SJCRH30 (cell line): ENCODE measurements at regions not wholly inside any gene's neighbourhood (a gene's known extent, or its start where the extent isn't known, plus 50 kb on each side); places are given as distances from the start of the nearest gene placed in this dataset.
"Not testable (repeated sequence)": the region's sequence is repeated elsewhere in the genome, so short reads cannot be mapped to it uniquely, and the experiment has no call there.

Experiments used
- DNase-seq, 2 experiments: peaks; one replicate each; pipeline ENCODE4 v3.0.0-alpha.2; 2015 to 2020
- H3K27ac ChIP-seq: fragments of 250-450 bp; sonication (Bioruptor Pico); 2 replicates; pipeline ENCODE4 v1.5.1; 2020; ENCODE audit warnings: mild to moderate bottlenecking, moderate library complexity
- H3K27me3 ChIP-seq: fragments of 250-450 bp; sonication (Bioruptor Pico); 2 replicates; pipeline ENCODE4 v1.5.1; 2020; ENCODE audit warnings: mild to moderate bottlenecking, moderate library complexity
- H3K36me3 ChIP-seq: fragments of 250-450 bp; sonication (Bioruptor Pico); 2 replicates; pipeline ENCODE4 v1.5.1; 2020; ENCODE audit warnings: mild to moderate bottlenecking, moderate library complexity
- H3K4me1 ChIP-seq: fragments of 250-450 bp; sonication (Bioruptor Pico); 2 replicates; pipeline ENCODE4 v1.5.1; 2020; ENCODE audit warnings: mild to moderate bottlenecking, moderate library complexity
- H3K4me3 ChIP-seq: fragments of 250-450 bp; sonication (Bioruptor Pico); 2 replicates; pipeline ENCODE4 v1.5.1; 2020; ENCODE audit warnings: mild to moderate bottlenecking, moderate library complexity
- H3K9me3 ChIP-seq: fragments of 250-450 bp; sonication (Bioruptor Pico); replicated peaks from 2 replicates; pipeline ENCODE4 v1.5.1; 2020; ENCODE audit warnings: mild to moderate bottlenecking, moderate library complexity

DNA sequence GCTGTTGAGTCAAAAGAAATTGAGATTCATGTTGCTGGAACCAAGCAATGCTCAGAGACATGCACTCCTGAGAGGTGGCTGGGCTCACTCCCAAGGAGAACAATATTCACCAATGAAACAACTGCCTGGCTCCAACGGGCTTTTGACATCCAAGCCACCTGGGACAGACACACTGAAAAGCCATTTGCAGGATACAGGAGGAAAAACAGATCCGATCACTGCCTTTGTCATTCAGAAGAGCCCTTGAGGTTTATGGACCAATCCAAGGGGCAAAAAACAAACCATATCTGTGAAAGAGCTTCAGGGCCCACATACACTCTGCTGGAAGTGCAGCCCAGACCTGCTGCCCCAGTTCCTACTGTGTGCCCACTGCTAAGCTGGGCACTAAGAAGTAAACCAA lies 277.5 kb downstream of the NUAK1 start:
- Histone ChIP-seq H3K4me3 (no peak overlapping the region), H3K36me3 (no peaks in the 10 kb centered on the region), H3K27ac (no peak overlapping the region), H3K9me3 (no peaks in the 10 kb centered on the region), H3K4me1 (no peaks in the 10 kb centered on the region), H3K27me3 (no peaks in the 10 kb centered on the region)
- DNase-seq, result no peak

DNA sequence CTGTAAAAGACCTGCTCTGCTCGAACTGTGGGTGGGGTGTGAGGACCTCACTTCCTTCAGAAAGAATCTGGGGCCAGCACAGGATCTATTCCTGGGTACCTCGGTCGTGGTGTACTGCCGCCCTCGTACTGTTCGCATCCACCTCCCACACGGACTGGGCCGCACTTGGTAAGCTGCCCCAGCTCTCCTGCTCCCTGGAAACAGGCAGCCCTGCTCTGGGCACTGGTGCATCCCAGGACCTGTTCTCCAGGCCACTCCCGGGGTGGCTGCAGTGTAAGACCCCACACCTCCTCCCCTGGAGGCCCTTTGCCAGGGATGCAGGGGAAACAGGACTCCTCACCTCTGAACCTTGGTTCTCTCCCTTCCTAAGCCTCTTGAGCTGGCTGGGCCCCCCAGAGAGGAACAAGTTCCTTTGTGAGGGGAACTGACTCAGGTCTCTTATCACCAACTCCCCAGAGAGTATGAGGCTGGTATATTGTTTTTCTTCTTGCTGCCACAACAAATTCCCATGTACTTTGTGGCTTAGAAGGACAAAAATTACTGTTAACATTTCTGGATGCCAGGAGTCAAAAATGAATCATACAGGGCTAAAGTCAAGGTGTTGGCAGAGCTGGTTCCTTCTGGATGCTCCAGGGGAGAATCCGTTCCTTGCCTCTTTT lies 276.5 kb downstream of the NUAK1 start:
- Histone ChIP-seq H3K36me3 (no peaks in the 10 kb centered on the region), H3K4me1 (no peaks in the 10 kb centered on the region), H3K9me3 (no peaks in the 10 kb centered on the region), H3K27me3 (no peaks in the 10 kb centered on the region), H3K4me3 (no peak overlapping the region), H3K27ac (no peak overlapping the region)
- DNase-seq, result no peak

DNA sequence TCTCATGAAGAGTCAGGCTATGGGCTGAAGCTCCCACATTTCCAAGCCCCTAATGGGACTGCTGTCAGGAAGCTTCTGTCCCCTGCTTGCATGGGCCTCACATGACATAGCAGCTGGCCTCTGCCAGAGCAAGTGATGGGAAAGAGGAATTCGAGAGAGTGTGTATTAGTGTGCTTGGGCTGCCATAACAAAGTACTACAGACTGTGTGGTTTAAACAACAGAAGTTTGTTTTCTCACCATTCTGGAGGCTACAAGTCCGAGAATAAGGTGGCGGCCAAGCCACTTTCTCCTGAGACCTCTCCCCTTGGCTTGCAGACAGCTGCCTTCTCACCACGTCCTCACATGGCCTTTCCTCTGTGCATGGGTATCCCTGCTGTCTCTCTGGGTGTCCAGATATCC lies 274.4 kb downstream of the NUAK1 start:
- Histone ChIP-seq H3K27ac (no peak overlapping the region), H3K9me3 (no peaks in the 10 kb centered on the region), H3K36me3 (no peaks in the 10 kb centered on the region), H3K4me3 (no peak overlapping the region), H3K27me3 (no peaks in the 10 kb centered on the region), H3K4me1 (no peaks in the 10 kb centered on the region)
- no peak for DNase-seq

DNA sequence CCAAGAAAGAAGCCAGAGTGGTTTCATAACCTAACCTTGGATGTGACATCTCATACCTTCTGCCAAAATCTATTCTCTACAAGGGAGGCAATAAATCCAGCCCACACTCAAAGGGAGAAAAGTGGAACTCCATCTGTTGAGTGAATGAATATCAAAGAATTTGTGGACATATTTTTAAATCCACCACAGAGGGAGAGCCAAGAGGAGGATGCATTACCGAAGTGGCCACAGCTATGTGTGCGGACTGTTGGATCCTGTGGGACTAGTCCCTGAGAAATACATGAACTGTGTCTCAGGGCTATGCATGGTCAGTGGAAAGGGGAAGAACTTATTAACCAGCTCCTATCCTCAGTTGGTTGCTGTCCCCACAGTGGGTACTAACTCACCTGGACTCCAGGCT lies 273.9 kb downstream of the NUAK1 start:
- no peak for DNase-seq

DNA sequence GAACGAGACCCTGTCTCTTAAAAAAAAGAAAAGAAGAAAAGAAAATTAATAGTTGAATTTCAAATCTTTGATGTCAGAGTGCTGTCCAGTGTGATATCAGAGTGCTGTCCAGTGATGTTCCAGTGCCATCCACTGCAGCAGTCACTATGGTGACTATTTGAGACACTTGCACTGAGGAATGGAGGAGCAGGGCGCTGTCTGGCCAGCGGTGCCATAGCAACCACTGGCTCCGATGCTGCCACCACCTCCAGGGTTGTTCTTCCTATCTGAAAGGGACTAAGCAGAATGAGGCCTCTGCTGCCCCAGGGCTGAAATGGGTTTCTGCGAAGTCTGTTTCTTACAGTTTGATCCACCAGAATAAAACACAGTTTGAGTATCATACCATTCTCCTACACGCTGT lies 272.9 kb downstream of the NUAK1 start:
- no peaks in the 10 kb centered on the region for H3K36me3 ChIP-seq
- no peak overlapping the region for H3K27ac ChIP-seq
- no peaks in the 10 kb centered on the region for H3K27me3 ChIP-seq
- no peak for DNase-seq
- no peak overlapping the region for H3K4me3 ChIP-seq
- H3K9me3 ChIP-seq, result no peaks in the 10 kb centered on the region
- H3K4me1 ChIP-seq, result no peaks in the 10 kb centered on the region

More for the DNA sequence above, 273.9 kb downstream of the NUAK1 start:
- no peak overlapping the region for H3K4me3 ChIP-seq
- no peaks in the 10 kb centered on the region for H3K4me1 ChIP-seq
- no peaks in the 10 kb centered on the region for H3K9me3 ChIP-seq
- no peak overlapping the region for H3K27ac ChIP-seq
- H3K36me3 ChIP-seq, result no peaks in the 10 kb centered on the region
- no peaks in the 10 kb centered on the region for H3K27me3 ChIP-seq

DNA sequence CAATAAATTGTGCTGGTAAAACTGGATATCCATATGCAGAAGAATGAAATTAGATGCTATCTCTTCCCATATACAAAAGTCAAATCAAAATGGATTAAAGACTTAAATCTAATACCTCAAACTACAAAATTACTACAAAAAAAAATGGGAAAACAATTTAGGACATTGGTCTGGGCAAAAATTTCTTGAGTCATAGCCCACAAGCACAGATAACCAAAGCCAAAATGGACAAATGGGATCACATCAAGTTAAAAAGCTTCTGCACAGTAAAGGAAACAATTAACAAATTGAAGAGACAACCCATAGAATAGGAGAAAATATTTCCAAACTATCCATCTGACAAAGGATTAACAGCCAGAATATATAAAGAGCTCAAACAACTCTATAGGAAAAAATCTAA lies 264.6 kb downstream of the NUAK1 start:
- H3K36me3 ChIP-seq, result no peaks in the 10 kb centered on the region
- no peaks in the 10 kb centered on the region for H3K27me3 ChIP-seq
- no peaks in the 10 kb centered on the region for H3K9me3 ChIP-seq
- no peaks in the 10 kb centered on the region for H3K4me1 ChIP-seq
- DNase-seq, result no peak
- H3K27ac ChIP-seq, result no peak overlapping the region
- no peak overlapping the region for H3K4me3 ChIP-seq

DNA sequence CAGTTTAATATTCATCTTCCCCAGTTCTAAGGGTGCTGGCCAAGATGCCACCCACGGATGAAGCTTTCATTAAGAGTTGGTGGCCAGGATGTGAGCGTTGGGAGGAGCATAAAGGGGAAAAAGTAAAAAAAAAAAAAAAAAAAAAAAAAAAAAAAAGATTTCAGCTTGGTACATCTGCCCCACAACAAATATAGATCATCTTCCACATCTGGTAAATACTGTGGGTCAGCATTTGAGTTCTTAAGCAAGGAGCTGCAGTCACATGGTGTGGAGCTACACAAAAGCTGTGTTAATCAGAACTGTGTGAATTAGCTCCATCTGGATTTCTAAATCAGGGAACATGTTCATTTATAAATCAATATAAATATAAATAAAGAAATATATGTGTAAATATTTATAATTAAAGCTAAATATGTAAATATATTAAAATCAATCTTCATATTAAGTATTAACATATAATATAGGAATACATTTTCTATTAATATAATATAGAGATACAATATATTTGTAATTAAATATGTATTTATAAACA lies 262.3 kb downstream of the NUAK1 start:
- Histone ChIP-seq H3K4me1 (no peaks in the 10 kb centered on the region), H3K36me3 (no peaks in the 10 kb centered on the region), H3K4me3 (no peak overlapping the region), H3K9me3 (no peaks in the 10 kb centered on the region), H3K27me3 (no peaks in the 10 kb centered on the region), H3K27ac (no peak overlapping the region)
- DNase-seq, result no peak

DNA sequence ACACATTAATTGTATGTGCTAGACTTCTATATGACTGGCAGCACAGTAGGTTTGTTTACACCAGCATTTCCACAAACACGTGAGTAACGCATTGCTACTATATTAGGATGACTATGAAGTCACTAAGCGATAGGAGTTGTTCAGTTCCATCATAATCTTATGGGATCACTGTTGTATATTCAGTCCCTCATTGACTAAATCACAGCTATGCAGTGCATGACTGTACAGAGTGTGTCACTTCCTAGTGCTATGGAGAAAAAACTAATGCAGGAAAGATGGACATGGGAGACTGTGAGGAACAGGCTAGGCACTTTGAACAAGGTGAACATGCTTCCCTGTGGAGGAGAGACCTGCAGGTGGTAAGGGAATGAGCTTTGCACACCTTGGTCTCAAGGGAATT lies 259.8 kb downstream of the NUAK1 start:
- no peak overlapping the region for H3K27ac ChIP-seq
- no peak for DNase-seq
- H3K27me3 ChIP-seq, result no peaks in the 10 kb centered on the region
- H3K9me3 ChIP-seq, result no peaks in the 10 kb centered on the region
- no peak overlapping the region for H3K4me3 ChIP-seq
- H3K4me1 ChIP-seq, result no peaks in the 10 kb centered on the region
- H3K36me3 ChIP-seq, result no peaks in the 10 kb centered on the region

DNA sequence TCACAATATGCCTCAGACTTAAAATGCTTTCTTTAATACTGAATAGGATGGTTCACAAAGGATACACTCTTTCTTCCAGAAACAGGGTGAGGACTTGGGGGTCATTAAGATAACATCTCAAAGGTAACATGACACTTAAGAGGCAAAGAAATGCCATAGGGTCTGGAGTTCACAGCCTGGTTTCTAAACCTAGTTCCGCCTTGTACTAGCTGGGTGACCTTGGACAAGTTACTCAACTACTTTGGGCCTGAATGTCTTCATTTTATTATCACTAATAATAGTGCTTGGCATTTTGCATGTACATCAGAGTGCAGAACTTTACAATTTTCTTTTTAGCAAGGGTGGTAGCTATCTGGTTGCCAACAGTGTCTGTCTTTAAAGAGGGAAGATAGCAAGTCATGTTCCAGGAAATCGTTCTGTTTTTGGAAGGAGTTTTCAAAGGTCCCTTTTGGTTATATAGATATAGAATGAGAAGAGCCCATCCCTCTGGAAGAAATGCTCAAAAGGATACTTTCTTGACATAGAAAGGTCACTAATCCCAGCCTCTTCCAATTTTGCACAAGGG lies 257.8 kb downstream of the NUAK1 start:
- Histone ChIP-seq H3K9me3 (no peaks in the 10 kb centered on the region), H3K4me1 (no peaks in the 10 kb centered on the region), H3K4me3 (no peak overlapping the region), H3K36me3 (no peaks in the 10 kb centered on the region), H3K27ac (no peak overlapping the region), H3K27me3 (no peaks in the 10 kb centered on the region)
- DNase-seq, result no peak

DNA sequence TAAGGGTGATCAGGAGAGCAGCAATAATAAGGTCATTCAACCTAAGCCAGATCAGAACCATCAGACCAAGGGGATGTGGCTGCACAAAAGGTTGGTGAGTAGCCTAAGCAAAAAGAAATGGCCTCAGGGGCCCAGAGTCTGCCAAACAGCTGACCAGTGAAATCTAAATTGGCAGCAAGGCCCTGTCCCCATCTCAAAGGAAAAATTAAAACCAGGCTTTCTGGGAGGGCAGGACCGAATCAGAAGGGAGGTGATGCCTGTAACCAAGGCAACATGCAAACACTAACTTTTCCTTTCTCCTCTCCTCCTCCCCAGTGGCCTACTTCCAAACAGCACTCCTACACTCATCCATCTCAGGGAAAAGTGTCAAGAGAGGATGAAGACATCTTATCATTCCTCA lies 256.4 kb downstream of the NUAK1 start:
- Histone ChIP-seq H3K9me3 (no peaks in the 10 kb centered on the region), H3K4me3 (no peak overlapping the region), H3K36me3 (no peaks in the 10 kb centered on the region), H3K27me3 (no peaks in the 10 kb centered on the region), H3K4me1 (no peaks in the 10 kb centered on the region), H3K27ac (no peak overlapping the region)
- no peak for DNase-seq

DNA sequence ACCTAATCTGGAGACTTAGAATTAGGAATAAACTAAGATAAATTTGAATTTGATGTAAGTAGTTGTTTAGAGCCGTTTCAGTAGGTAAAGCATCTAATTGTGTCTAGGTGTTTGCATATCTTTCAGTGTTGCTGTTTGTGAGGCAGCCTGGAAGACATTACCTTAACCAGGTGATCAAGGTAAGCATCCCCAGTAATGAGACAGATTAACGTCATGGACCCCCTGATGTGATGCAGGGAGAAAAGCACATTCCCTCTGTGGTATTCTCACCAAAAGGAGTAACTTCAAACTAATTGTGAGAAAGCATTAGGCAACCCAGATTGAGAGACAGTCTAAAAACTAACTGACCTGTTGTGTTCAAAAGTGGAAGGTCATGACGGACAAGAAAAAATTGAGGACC lies 251.6 kb downstream of the NUAK1 start:
- H3K27ac ChIP-seq, result no peak overlapping the region
- no peak overlapping the region for H3K4me3 ChIP-seq
- H3K9me3 ChIP-seq, result no peaks in the 10 kb centered on the region
- no peaks in the 10 kb centered on the region for H3K4me1 ChIP-seq
- no peaks in the 10 kb centered on the region for H3K27me3 ChIP-seq
- DNase-seq, result no peak
- H3K36me3 ChIP-seq, result no peaks in the 10 kb centered on the region

DNA sequence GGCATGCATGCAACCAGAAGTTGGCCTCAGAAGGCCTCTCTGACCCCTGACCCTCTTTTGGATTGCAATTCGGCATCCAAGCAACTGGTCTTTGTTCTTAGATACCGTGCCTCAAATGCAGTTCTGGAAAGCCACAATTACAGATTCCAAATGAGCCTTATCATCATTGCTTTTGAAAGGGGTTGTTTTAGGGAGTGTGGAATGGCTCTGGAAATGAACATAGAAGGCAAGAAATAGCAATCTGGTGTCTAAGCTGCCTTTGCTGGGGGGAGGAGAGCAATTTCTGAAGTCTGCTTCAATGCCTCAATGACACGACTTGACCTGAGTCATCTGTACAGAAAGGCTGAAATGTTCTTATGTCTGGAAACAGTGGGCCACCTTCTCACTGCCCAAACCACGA lies 250.1 kb downstream of the NUAK1 start:
- no peak overlapping the region for H3K4me3 ChIP-seq
- DNase-seq, result no peak
- H3K27me3 ChIP-seq, result no peaks in the 10 kb centered on the region
- H3K9me3 ChIP-seq, result no peaks in the 10 kb centered on the region
- no peak overlapping the region for H3K27ac ChIP-seq
- no peaks in the 10 kb centered on the region for H3K4me1 ChIP-seq
- H3K36me3 ChIP-seq, result no peaks in the 10 kb centered on the region

DNA sequence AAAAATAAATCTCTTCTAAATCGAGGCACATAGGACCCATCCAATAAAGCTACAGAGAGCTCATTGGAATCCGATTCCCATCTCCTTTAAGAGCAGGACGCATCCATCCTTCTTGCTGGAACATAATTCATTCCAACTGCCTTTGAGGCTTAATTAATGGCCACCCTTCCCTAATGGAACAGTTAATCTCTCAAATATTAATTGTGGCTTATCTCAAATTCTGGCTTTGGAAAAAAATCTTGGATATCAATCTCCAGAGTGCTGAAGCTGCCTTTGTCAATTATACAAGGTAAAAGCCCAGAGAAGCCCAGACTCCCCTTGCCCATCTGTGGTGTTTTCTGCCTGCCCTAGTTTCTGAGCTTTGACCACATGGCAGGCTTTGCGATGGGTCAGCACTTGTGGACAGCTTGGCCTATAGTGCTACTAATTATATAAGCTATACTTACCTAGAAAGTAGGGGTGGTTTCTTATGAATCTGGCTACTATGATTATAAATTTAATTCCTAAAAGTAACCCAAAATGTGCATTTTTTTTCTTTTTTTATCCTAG lies 246.3 kb downstream of the NUAK1 start:
- H3K4me1 ChIP-seq, result no peaks in the 10 kb centered on the region
- no peaks in the 10 kb centered on the region for H3K27me3 ChIP-seq
- DNase-seq, result no peak
- no peaks in the 10 kb centered on the region for H3K36me3 ChIP-seq
- H3K27ac ChIP-seq, result no peak overlapping the region
- H3K4me3 ChIP-seq, result no peak overlapping the region
- no peaks in the 10 kb centered on the region for H3K9me3 ChIP-seq

DNA sequence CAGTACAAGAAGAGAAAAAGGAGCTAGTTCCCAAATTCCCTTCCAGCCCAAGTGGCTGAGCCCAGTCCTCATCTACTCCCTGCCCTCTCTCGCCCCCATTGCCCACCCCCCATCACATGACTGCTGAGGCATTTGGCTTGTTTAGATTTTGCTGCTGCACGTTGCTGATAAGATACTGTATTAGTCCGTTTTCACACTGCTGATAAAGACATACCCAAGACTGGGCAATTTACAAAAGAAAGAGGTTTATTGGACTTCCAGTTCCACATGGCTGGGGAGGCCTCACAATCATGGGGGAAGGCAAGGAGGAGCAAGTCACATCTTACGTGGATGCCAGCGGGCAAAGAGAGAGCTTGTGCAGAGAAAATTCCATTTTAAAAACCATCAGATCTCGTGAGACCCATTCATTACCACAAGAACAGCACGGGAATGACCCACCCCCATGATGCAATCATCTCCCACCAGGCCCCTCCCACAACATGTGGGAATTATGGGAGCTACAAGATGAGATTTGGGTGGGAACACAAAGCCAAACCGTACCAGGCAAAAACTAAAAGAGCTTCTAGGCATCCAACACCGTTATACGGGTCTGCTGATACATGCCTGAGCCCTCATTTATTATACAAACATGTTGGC lies 243.4 kb downstream of the NUAK1 start:
- not testable (repeated sequence) for H3K9me3 ChIP-seq, H3K4me3 ChIP-seq, H3K27ac ChIP-seq, H3K27me3 ChIP-seq, DNase-seq, H3K36me3 ChIP-seq, H3K4me1 ChIP-seq

DNA sequence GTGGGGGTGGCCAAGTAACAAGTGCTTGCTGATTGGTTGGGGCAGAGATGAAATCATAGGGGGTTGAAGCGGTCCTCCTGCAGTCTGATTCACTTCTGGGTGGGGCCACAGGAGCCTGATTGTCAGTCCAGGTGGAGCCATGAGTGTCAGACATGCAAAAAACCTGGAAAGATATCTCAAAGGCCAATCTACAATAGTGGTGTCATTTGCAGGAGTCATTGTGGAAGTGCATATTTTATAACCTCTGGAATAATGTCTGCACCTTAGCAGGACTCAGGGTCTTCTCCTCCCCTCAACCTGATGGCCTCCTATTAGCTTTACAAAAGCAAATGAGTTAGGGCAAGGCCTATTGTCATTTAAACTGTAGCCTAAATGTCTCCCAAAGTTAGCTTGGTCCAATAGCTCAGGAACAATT lies 241.4 kb downstream of the NUAK1 start:
- H3K9me3 ChIP-seq, result no peaks in the 10 kb centered on the region
- no peaks in the 10 kb centered on the region for H3K36me3 ChIP-seq
- H3K4me1 ChIP-seq, result no peaks in the 10 kb centered on the region
- H3K4me3 ChIP-seq, result no peak overlapping the region
- no peak overlapping the region for H3K27ac ChIP-seq
- DNase-seq, result no peak
- no peaks in the 10 kb centered on the region for H3K27me3 ChIP-seq
